HepG2 (cell line): ENCODE measurements at regions not wholly inside any gene's neighbourhood (a gene's known extent, or its start where the extent isn't known, plus 50 kb on each side); places are given as distances from the start of the nearest gene placed in this dataset.

Source experiments
- ATAC-seq: fragments of 200-7000 bp; cut with Tn5 transposase; 3 replicates; pipeline ENCODE4 v1.9.1; 2020; ENCODE audit warnings: mild to moderate bottlenecking, moderate library complexity
- BruUV-seq: library from RNA; stranded (reverse); fragments of 400-500 nt; replicated peaks from 2 replicates; lab custom pipeline; 2021; lab: Mats Ljungman, UMichigan
- CTCF ChIA-PET: fragments of 300-600 bp; formaldehyde crosslinking; extraction: SDS; loops from one replicate; lab custom pipeline; 2021; ENCODE audit warnings: low total read pairs, inconsistent platforms, low intra/inter-chr PET ratio; lab: Yijun Ruan, JAX
- POLR2A ChIA-PET: fragments of 350-600 bp; sonication (Branson Sonifier 250); formaldehyde crosslinking; loops from one replicate; lab custom pipeline; 2020; ENCODE audit warnings: antibody characterized with exemption, inconsistent platforms; lab: Yijun Ruan, JAX
- DNase-seq: peaks from one replicate; pipeline ENCODE4 v3.0.0-alpha.2; 2015; ENCODE audit warnings: low spot score
- FAIRE-seq: peaks from 3 replicates; lab custom pipeline; 2011; peaks lifted over from hg19 to GRCh38; lab: Jason Lieb, UNC
- H2AFZ ChIP-seq: one replicate; pipeline ENCODE4 v1.6.1; 2011; ENCODE audit warnings: low read length, inconsistent platforms
- H3K27ac ChIP-seq: fragments of 300-600 bp; 3 replicates; pipeline ENCODE4 v1.8.0; 2011; ENCODE audit warnings: mixed run types, mild to moderate bottlenecking, mixed read lengths, low read length, inconsistent platforms; ENCODE audit not compliant: insufficient read depth; ENCODE audit errors: extremely low read length
- H3K27me3 ChIP-seq, 2 experiments: fragments of 200-600 bp in 1 of 2; 2 replicates in 1 of 2; 3 replicates in 1 of 2; pipeline versions ENCODE4 v1.6.0 to v1.8.0; 2011; ENCODE audit warnings: low read length in 2 of 2, mild to moderate bottlenecking in 2 of 2, moderate library complexity in 2 of 2, inconsistent platforms in 1 of 2; ENCODE audit not compliant: insufficient read depth in 2 of 2, control insufficient read depth in 1 of 2
- H3K36me3 ChIP-seq, 2 experiments: fragments of 200-600 bp in 1 of 2; replicated peaks in 1 of 2; 2 replicates in 1 of 2; 3 replicates in 1 of 2; pipeline versions ENCODE4 v1.5.1 to v1.8.0; 2011; ENCODE audit warnings: low read length in 2 of 2, inconsistent platforms in 1 of 2; ENCODE audit not compliant: insufficient read depth in 2 of 2, control insufficient read depth in 1 of 2
- H3K4me1 ChIP-seq: 2 replicates; pipeline ENCODE4 v1.5.1; 2012; ENCODE audit warnings: low read length, inconsistent platforms; ENCODE audit not compliant: insufficient read depth
- H3K4me2 ChIP-seq: 2 replicates; pipeline ENCODE4 v1.6.0; 2011; ENCODE audit warnings: low read depth, low read length, inconsistent platforms
- H3K4me3 ChIP-seq, 3 experiments: fragments of 200-600 bp in 1 of 3; sonication (generic), shearing (Covaris generic) in 1 of 3; replicated peaks in 1 of 3; 2 replicates each; pipeline ENCODE4 v1.5.1; 2011 to 2016; ENCODE audit warnings: low read length in 3 of 3, inconsistent platforms in 2 of 3, low read depth in 2 of 3, mild to moderate bottlenecking in 2 of 3, control low read depth in 1 of 3, mixed read lengths in 1 of 3; ENCODE audit not compliant: insufficient read depth in 1 of 3
- H3K79me2 ChIP-seq: one replicate; pipeline ENCODE4 v1.6.1; 2011; ENCODE audit warnings: low read length, inconsistent platforms; ENCODE audit not compliant: insufficient read depth
- H3K9ac ChIP-seq: 2 replicates; pipeline ENCODE4 v1.6.0; 2011; ENCODE audit warnings: mild to moderate bottlenecking, low read depth, low read length, inconsistent platforms; ENCODE audit not compliant: insufficient read depth
- H3K9me3 ChIP-seq: 2 replicates; pipeline ENCODE4 v1.5.1; 2012; ENCODE audit warnings: mild to moderate bottlenecking, low read length
- H4K20me1 ChIP-seq: 2 replicates; pipeline ENCODE4 v1.6.0; 2011; ENCODE audit warnings: inconsistent platforms, mild to moderate bottlenecking, low read length, moderate library complexity; ENCODE audit not compliant: insufficient read depth
- CEBPZ ChIP-seq: IDR thresholded peaks from 2 replicates; pipeline ENCODE4 v1.6.1; 2012; ENCODE audit warnings: low read length, improper control_type of control experiment
- IRF9 ChIP-seq: sonication (generic); formaldehyde crosslinking; IDR thresholded peaks from 2 replicates; pipeline ENCODE4 v1.8.0; 2022; ENCODE audit warnings: missing genetic modification reagents, mild to moderate bottlenecking, borderline replicate concordance
- MYPOP ChIP-seq: sonication (generic); formaldehyde crosslinking; IDR thresholded peaks from 2 replicates; pipeline ENCODE4 v1.8.1; 2023; ENCODE audit warnings: mild to moderate bottlenecking, moderate library complexity, missing genetic modification reagents
- NR2F1 ChIP-seq, 2 experiments: fragments of 450-650 bp in 1 of 2; formaldehyde crosslinking in 1 of 2; IDR thresholded peaks; 2 replicates each; pipeline versions ENCODE4 v1.5.0 to v1.6.1; 2016 to 2020; ENCODE audit warnings: mild to moderate bottlenecking in 1 of 2, missing compliant biosample characterization in 1 of 2, missing genetic modification reagents in 1 of 2, moderate library complexity in 1 of 2
- SIX1 ChIP-seq: sonication (generic); formaldehyde crosslinking; IDR thresholded peaks from 2 replicates; pipeline ENCODE4 v1.4.0; 2020; ENCODE audit warnings: missing genetic modification reagents, borderline replicate concordance
- TGIF2 ChIP-seq: IDR thresholded peaks from 2 replicates; pipeline ENCODE4 v1.6.1; 2016; ENCODE audit warnings: control low read depth, missing compliant biosample characterization
- TP53 ChIP-seq: sonication (generic); formaldehyde crosslinking; conservative IDR thresholded peaks from 2 replicates; pipeline ENCODE4 v1.4.0; 2020; ENCODE audit warnings: missing genetic modification reagents
- ZNF451 ChIP-seq: sonication (generic); formaldehyde crosslinking; IDR thresholded peaks from 2 replicates; pipeline ENCODE4 v1.5.0; 2020; ENCODE audit warnings: mild to moderate bottlenecking, missing genetic modification reagents
- WGBS: methylation state at CpG from one replicate; pipeline ENCODE4 v1.1.6; 2017; ENCODE audit warnings: low lambda C conversion rate; 5-methylcytosine and 5-hydroxymethylcytosine counted together
- in situ Hi-C: cut with HindIII; loops from 2 replicates; pipeline ENCODE4 v1.10.0; 2017; ENCODE audit warnings: low pct_unique_long_range_greater_than_20kb; ENCODE audit not compliant: extremely low pct_ligation_motif_present
- intact Hi-C: fragments of 100-400 bp; cut with micrococcal nuclease; formaldehyde crosslinking; loops from one replicate; pipeline ENCODE4 v1.10.0; 2022; ENCODE audit not compliant: unreplicated experiment
- TF ChIP-seq, protein P1 (sequence below): sonication (generic); formaldehyde crosslinking; IDR thresholded peaks from 2 replicates; pipeline ENCODE4 v1.4.0; 2020; ENCODE audit warnings: missing genetic modification reagents
- TF ChIP-seq, protein P2 (sequence below): sonication (generic); formaldehyde crosslinking; IDR thresholded peaks from 2 replicates; pipeline ENCODE4 v1.4.0; 2020; ENCODE audit warnings: missing genetic modification reagents

GRCh38 chr2:8031370-8031769 lies 650.5 kb upstream of the ID2 start:
- ATAC-seq (no peak), FAIRE-seq (no peak), DNase-seq (no peak)
- Histone ChIP-seq H4K20me1 (no peaks in the 10 kb centered on the region), H3K4me3 (no peak overlapping the region), H3K4me2 (no peak overlapping the region), H3K36me3 (no peaks in the 10 kb centered on the region), H3K27ac (no peak overlapping the region), H3K79me2 (no peaks in the 10 kb centered on the region), H3K9me3 (no peaks in the 10 kb centered on the region), H3K27me3 (peaks cover 3 to 23% of the 10 kb centered on the region in 2 experiments; a peak in 3 of 5 replicates), H3K9ac (no peak overlapping the region), H2AFZ (no peak overlapping the region), H3K4me1 (no peaks in the 10 kb centered on the region)
- WGBS = 57% methylated on average over 4 of the region's 4 CpGs
- POLR2A ChIA-PET = no interaction called here
- in situ Hi-C loops (no loop called here), intact Hi-C loops (no loop called here)
- CTCF ChIA-PET = no interaction called here
- BruUV-seq = no TSS peak
- TF ChIP-seq MYPOP (no peak), SIX1 (CRISPR knock-in tag) (no peak), CEBPZ (no peak), TP53 (CRISPR knock-in tag) (no peak), IRF9 (CRISPR knock-in tag) (no peak), NR2F1 (CRISPR knock-in tag; IDR thresholded peaks at IDR 0.05) (no peak), ZNF451 (CRISPR knock-in tag) (no peak), TGIF2 (CRISPR knock-in tag) (no peak)
- TF ChIP-seq, protein P1, sequence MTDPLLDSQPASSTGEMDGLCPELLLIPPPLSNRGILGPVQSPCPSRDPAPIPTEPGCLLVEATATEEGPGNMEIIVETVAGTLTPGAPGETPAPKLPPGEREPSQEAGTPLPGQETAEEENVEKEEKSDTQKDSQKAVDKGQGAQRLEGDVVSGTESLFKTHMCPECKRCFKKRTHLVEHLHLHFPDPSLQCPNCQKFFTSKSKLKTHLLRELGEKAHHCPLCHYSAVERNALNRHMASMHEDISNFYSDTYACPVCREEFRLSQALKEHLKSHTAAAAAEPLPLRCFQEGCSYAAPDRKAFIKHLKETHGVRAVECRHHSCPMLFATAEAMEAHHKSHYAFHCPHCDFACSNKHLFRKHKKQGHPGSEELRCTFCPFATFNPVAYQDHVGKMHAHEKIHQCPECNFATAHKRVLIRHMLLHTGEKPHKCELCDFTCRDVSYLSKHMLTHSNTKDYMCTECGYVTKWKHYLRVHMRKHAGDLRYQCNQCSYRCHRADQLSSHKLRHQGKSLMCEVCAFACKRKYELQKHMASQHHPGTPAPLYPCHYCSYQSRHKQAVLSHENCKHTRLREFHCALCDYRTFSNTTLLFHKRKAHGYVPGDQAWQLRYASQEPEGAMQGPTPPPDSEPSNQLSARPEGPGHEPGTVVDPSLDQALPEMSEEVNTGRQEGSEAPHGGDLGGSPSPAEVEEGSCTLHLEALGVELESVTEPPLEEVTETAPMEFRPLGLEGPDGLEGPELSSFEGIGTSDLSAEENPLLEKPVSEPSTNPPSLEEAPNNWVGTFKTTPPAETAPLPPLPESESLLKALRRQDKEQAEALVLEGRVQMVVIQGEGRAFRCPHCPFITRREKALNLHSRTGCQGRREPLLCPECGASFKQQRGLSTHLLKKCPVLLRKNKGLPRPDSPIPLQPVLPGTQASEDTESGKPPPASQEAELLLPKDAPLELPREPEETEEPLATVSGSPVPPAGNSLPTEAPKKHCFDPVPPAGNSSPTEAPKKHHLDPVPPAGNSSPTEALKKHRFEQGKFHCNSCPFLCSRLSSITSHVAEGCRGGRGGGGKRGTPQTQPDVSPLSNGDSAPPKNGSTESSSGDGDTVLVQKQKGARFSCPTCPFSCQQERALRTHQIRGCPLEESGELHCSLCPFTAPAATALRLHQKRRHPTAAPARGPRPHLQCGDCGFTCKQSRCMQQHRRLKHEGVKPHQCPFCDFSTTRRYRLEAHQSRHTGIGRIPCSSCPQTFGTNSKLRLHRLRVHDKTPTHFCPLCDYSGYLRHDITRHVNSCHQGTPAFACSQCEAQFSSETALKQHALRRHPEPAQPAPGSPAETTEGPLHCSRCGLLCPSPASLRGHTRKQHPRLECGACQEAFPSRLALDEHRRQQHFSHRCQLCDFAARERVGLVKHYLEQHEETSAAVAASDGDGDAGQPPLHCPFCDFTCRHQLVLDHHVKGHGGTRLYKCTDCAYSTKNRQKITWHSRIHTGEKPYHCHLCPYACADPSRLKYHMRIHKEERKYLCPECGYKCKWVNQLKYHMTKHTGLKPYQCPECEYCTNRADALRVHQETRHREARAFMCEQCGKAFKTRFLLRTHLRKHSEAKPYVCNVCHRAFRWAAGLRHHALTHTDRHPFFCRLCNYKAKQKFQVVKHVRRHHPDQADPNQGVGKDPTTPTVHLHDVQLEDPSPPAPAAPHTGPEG (CRISPR knock-in tag) = no peak
- TF ChIP-seq, protein P2, sequence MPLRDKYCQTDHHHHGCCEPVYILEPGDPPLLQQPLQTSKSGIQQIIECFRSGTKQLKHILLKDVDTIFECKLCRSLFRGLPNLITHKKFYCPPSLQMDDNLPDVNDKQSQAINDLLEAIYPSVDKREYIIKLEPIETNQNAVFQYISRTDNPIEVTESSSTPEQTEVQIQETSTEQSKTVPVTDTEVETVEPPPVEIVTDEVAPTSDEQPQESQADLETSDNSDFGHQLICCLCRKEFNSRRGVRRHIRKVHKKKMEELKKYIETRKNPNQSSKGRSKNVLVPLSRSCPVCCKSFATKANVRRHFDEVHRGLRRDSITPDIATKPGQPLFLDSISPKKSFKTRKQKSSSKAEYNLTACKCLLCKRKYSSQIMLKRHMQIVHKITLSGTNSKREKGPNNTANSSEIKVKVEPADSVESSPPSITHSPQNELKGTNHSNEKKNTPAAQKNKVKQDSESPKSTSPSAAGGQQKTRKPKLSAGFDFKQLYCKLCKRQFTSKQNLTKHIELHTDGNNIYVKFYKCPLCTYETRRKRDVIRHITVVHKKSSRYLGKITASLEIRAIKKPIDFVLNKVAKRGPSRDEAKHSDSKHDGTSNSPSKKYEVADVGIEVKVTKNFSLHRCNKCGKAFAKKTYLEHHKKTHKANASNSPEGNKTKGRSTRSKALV = no peak
